ENCODE measurements at regions not wholly inside any gene's neighbourhood (a gene's known extent, or its start where the extent isn't known, plus 50 kb on each side); places are given as distances from the start of the nearest gene placed in this dataset.

GRCh38 chr9:31168161-31168560, 1216.3 kb upstream of the ACO1 start:
- no peak overlapping the region for H3K4me2 ChIP-seq (ENCODE audit: control insufficient read depth, insufficient read depth)
- H3K4me3 ChIP-seq: no peak overlapping the region
- no peak overlapping the region for H2AFZ ChIP-seq (ENCODE audit: control insufficient read depth, low read depth, low read length)
- DNase-seq (ENCODE audit: low read depth, low spot score): no peak
- no peaks in the 10 kb centered on the region for H3K36me3 ChIP-seq (ENCODE audit: control insufficient read depth in 2 of 2, insufficient read depth in 2 of 2, low read length in 1 of 2)
- no peak overlapping the region for H3K9ac ChIP-seq (ENCODE audit: control insufficient read depth, insufficient read depth, low read length)
- no peak for FAIRE-seq
- no peak for ATAC-seq
- ChIA-PET POLR2A (no interaction called here), RAD21 (ENCODE audit: unreplicated experiment) (no interaction called here), CTCF (no interaction called here), SMC1A (ENCODE audit: uncharacterized antibody, unreplicated experiment) (no interaction called here)
- intact Hi-C loops (cut with micrococcal nuclease; ENCODE audit: unreplicated experiment) (no loop called here), in situ Hi-C loops (cut with MboI) (no loop called here)
- no peak for TF ChIP-seq TARDBP (IDR thresholded peaks at IDR 0.05; ENCODE audit: borderline replicate concordance)
- TF ChIP-seq CHD1 (IDR thresholded peaks at IDR 0.05; ENCODE audit: low read depth, low read length): no peak
- no peak for TF ChIP-seq PKNOX1 (IDR thresholded peaks at IDR 0.05)
- no peak for TF ChIP-seq PAX8 (IDR thresholded peaks at IDR 0.05)
- TF ChIP-seq RELB (IDR thresholded peaks at IDR 0.05; ENCODE audit: low read depth): no peak
- no peak for TF ChIP-seq ZNF217 (IDR thresholded peaks at IDR 0.05)
- TF ChIP-seq REST (IDR thresholded peaks at IDR 0.05; ENCODE audit: low read depth, low read length): no peak
- no peak for TF ChIP-seq E2F8 (IDR thresholded peaks at IDR 0.05; ENCODE audit: low read depth, partially characterized antibody)
- TF ChIP-seq GATAD2B (conservative IDR thresholded peaks at IDR 0.05; ENCODE audit: low read depth): no peak
- no peak for TF ChIP-seq NR2C1 (IDR thresholded peaks at IDR 0.05)
- H3K79me2 ChIP-seq (ENCODE audit: control insufficient read depth, insufficient read depth, low read length): no peaks in the 10 kb centered on the region
- no TSS peak for BruUV-seq (replicated peaks)
- no peak overlapping the region for H3K27ac ChIP-seq (ENCODE audit: control insufficient read depth, insufficient read depth)
- H3K27me3 ChIP-seq (replicated peaks in 1 of 2; ENCODE audit: control insufficient read depth in 2 of 2, insufficient read depth in 2 of 2, low read length in 1 of 2): no peaks in the 10 kb centered on the region
- no peaks in the 10 kb centered on the region for H3K9me3 ChIP-seq (replicated peaks; ENCODE audit: control insufficient read depth, insufficient read depth, low read length)
- H4K20me1 ChIP-seq (ENCODE audit: control insufficient read depth, insufficient read depth): no peaks in the 10 kb centered on the region
- H3K4me1 ChIP-seq (ENCODE audit: control insufficient read depth, insufficient read depth, low read length): no peaks in the 10 kb centered on the region
